HepG2 (cell line): ENCODE measurements at regions not wholly inside any gene's neighbourhood (a gene's known extent, or its start where the extent isn't known, plus 50 kb on each side); places are given as distances from the start of the nearest gene placed in this dataset.
"Not testable (repeated sequence)": the region's sequence is repeated elsewhere in the genome, so short reads cannot be mapped to it uniquely, and the experiment has no call there.

Experiments
- ATAC-seq: fragments of 200-7000 bp; cut with Tn5 transposase; 3 replicates; pipeline ENCODE4 v1.9.1; 2020; ENCODE audit warnings: mild to moderate bottlenecking, moderate library complexity
- BruUV-seq: library from RNA; stranded (reverse); fragments of 400-500 nt; replicated peaks from 2 replicates; lab custom pipeline; 2021; lab: Mats Ljungman, UMichigan
- CTCF ChIA-PET: fragments of 300-600 bp; formaldehyde crosslinking; extraction: SDS; loops from one replicate; lab custom pipeline; 2021; ENCODE audit warnings: low total read pairs, inconsistent platforms, low intra/inter-chr PET ratio; lab: Yijun Ruan, JAX
- POLR2A ChIA-PET: fragments of 350-600 bp; sonication (Branson Sonifier 250); formaldehyde crosslinking; loops from one replicate; lab custom pipeline; 2020; ENCODE audit warnings: antibody characterized with exemption, inconsistent platforms; lab: Yijun Ruan, JAX
- DNase-seq: peaks from one replicate; pipeline ENCODE4 v3.0.0-alpha.2; 2015; ENCODE audit warnings: low spot score
- FAIRE-seq: peaks from 3 replicates; lab custom pipeline; 2011; peaks lifted over from hg19 to GRCh38; lab: Jason Lieb, UNC
- H2AFZ ChIP-seq: one replicate; pipeline ENCODE4 v1.6.1; 2011; ENCODE audit warnings: low read length, inconsistent platforms
- H3K27ac ChIP-seq: fragments of 300-600 bp; 3 replicates; pipeline ENCODE4 v1.8.0; 2011; ENCODE audit warnings: mixed run types, mild to moderate bottlenecking, mixed read lengths, low read length, inconsistent platforms; ENCODE audit not compliant: insufficient read depth; ENCODE audit errors: extremely low read length
- H3K27me3 ChIP-seq, 2 experiments: fragments of 200-600 bp in 1 of 2; 2 replicates in 1 of 2; 3 replicates in 1 of 2; pipeline versions ENCODE4 v1.6.0 to v1.8.0; 2011; ENCODE audit warnings: low read length in 2 of 2, mild to moderate bottlenecking in 2 of 2, moderate library complexity in 2 of 2, inconsistent platforms in 1 of 2; ENCODE audit not compliant: insufficient read depth in 2 of 2, control insufficient read depth in 1 of 2
- H3K36me3 ChIP-seq, 2 experiments: fragments of 200-600 bp in 1 of 2; replicated peaks in 1 of 2; 2 replicates in 1 of 2; 3 replicates in 1 of 2; pipeline versions ENCODE4 v1.5.1 to v1.8.0; 2011; ENCODE audit warnings: low read length in 2 of 2, inconsistent platforms in 1 of 2; ENCODE audit not compliant: insufficient read depth in 2 of 2, control insufficient read depth in 1 of 2
- H3K4me1 ChIP-seq: 2 replicates; pipeline ENCODE4 v1.5.1; 2012; ENCODE audit warnings: low read length, inconsistent platforms; ENCODE audit not compliant: insufficient read depth
- H3K4me2 ChIP-seq: 2 replicates; pipeline ENCODE4 v1.6.0; 2011; ENCODE audit warnings: low read depth, low read length, inconsistent platforms
- H3K4me3 ChIP-seq, 3 experiments: fragments of 200-600 bp in 1 of 3; sonication (generic), shearing (Covaris generic) in 1 of 3; replicated peaks in 1 of 3; 2 replicates each; pipeline ENCODE4 v1.5.1; 2011 to 2016; ENCODE audit warnings: low read length in 3 of 3, inconsistent platforms in 2 of 3, low read depth in 2 of 3, mild to moderate bottlenecking in 2 of 3, control low read depth in 1 of 3, mixed read lengths in 1 of 3; ENCODE audit not compliant: insufficient read depth in 1 of 3
- H3K79me2 ChIP-seq: one replicate; pipeline ENCODE4 v1.6.1; 2011; ENCODE audit warnings: low read length, inconsistent platforms; ENCODE audit not compliant: insufficient read depth
- H3K9ac ChIP-seq: 2 replicates; pipeline ENCODE4 v1.6.0; 2011; ENCODE audit warnings: mild to moderate bottlenecking, low read depth, low read length, inconsistent platforms; ENCODE audit not compliant: insufficient read depth
- H3K9me3 ChIP-seq: 2 replicates; pipeline ENCODE4 v1.5.1; 2012; ENCODE audit warnings: mild to moderate bottlenecking, low read length
- H4K20me1 ChIP-seq: 2 replicates; pipeline ENCODE4 v1.6.0; 2011; ENCODE audit warnings: inconsistent platforms, mild to moderate bottlenecking, low read length, moderate library complexity; ENCODE audit not compliant: insufficient read depth
- PAX8 ChIP-seq: sonication (generic); formaldehyde crosslinking; IDR thresholded peaks from 2 replicates; pipeline ENCODE4 v1.8.0; 2022; ENCODE audit warnings: mild to moderate bottlenecking, missing genetic modification reagents, borderline replicate concordance
- TAF15 ChIP-seq: fragments of 200-400 bp; formaldehyde crosslinking; IDR thresholded peaks from one replicate; pipeline ENCODE4 v1.6.1; 2018; ENCODE audit warnings: mild to moderate bottlenecking, low read depth, low read length; ENCODE audit not compliant: poor library complexity, severe bottlenecking
- WGBS: methylation state at CpG from one replicate; pipeline ENCODE4 v1.1.6; 2017; ENCODE audit warnings: low lambda C conversion rate; 5-methylcytosine and 5-hydroxymethylcytosine counted together
- in situ Hi-C: cut with HindIII; loops from 2 replicates; pipeline ENCODE4 v1.10.0; 2017; ENCODE audit warnings: low pct_unique_long_range_greater_than_20kb; ENCODE audit not compliant: extremely low pct_ligation_motif_present
- intact Hi-C: fragments of 100-400 bp; cut with micrococcal nuclease; formaldehyde crosslinking; loops from one replicate; pipeline ENCODE4 v1.10.0; 2022; ENCODE audit not compliant: unreplicated experiment
- TF ChIP-seq, protein P1 (sequence below): IDR thresholded peaks from 2 replicates; pipeline ENCODE4 v1.6.1; 2012; ENCODE audit warnings: low read depth, low read length, improper control_type of control experiment

DNA sequence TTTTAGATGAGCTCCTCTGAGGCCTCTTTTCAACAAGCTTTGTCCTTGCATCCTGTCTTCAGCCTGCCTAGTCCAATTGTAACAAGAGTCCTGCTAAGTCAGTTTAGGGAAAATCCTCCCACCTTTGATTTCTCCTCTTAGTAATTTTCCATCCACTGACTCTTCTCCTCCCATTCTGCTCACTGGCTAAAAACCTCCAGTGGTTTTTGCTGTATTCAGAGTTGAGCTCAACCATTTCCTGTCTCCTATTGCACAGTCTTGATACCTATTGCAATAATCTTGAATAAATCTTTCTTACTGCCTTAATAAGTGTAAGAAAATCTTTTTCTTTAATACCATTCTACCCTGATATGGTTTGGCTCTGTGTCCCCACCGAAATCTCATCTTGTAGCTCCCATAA is 117.8 kb upstream of the ENPP6 start (continued):
- TF ChIP-seq, protein P1, sequence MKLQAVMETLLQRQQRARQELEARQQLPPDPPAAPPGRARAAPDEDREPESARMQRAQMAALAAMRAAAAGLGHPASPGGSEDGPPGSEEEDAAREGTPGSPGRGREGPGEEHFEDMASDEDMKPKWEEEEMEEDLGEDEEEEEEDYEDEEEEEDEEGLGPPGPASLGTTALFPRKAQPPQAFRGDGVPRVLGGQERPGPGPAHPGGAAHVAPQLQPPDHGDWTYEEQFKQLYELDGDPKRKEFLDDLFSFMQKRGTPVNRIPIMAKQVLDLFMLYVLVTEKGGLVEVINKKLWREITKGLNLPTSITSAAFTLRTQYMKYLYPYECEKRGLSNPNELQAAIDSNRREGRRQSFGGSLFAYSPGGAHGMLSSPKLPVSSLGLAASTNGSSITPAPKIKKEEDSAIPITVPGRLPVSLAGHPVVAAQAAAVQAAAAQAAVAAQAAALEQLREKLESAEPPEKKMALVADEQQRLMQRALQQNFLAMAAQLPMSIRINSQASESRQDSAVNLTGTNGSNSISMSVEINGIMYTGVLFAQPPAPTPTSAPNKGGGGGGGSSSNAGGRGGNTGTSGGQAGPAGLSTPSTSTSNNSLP: no peak
- TF ChIP-seq TAF15 (no peak), PAX8 (CRISPR knock-in tag) (no peak)
- TF ChIP-seq, all 625 proteins: peak for 0

DNA sequence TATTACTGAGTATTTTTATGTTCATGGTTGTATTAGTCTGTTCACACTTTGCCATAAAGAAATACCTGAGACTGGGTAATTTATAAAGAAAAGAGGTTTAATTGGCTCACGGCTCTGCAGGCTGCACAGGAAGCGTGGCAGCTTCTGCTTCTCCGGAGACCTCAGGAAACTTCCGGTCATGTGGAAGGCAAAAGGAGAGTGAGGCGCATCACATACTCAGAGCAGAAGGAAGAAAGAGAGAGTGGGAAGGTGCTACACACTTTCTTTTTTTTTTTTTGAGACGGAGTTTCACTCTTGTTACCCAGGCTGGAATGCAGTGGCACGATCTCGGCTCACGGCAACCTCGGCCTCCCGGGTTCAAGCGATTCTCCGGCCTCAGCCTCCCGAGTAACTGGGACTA is 115.8 kb upstream of the ENPP6 start:
- H4K20me1 ChIP-seq, H3K9ac ChIP-seq, intact Hi-C loops, H3K27me3 ChIP-seq, H3K79me2 ChIP-seq, POLR2A ChIA-PET, H3K4me2 ChIP-seq, H2AFZ ChIP-seq, in situ Hi-C loops, ATAC-seq, H3K27ac ChIP-seq, CTCF ChIA-PET, BruUV-seq, DNase-seq, FAIRE-seq, H3K36me3 ChIP-seq, H3K4me3 ChIP-seq: not testable (repeated sequence)
- Histone ChIP-seq H3K4me1 (peaks cover 36% of the 10 kb centered on the region), H3K9me3 (peaks cover 11% of the 10 kb centered on the region)
- 82% methylated on average over 14 of the region's 14 CpGs for WGBS
